ENCODE measurements at regions not wholly inside any gene's neighbourhood (a gene's known extent, or its start where the extent isn't known, plus 50 kb on each side); places are given as distances from the start of the nearest gene placed in this dataset.

DNA sequence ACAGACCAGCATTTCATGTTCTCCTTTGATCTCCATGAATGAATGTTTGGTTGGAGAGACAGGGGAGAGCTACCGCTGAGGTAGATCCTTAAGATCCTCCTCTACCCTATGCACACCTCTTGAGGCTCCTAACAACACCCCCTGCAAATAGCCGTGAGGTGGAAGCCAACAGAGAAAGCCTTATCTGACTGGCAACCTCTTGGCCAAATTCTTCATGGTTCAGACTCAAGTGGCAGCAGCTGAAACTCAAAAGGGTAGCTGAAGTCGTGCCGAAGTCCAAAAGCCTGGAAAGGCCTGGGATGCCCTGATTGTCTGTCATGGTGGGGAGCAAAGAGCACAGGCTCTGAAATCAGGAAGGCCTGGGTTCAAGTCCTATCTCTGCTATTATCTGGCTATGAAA is 184.9 kb downstream of the SEC61B start:
- no peaks in the 10 kb centered on the region for H3K36me3 Mint-ChIP-seq (ENCODE audit: insufficient read depth, unreplicated experiment)
- CTCF ChIA-PET: no interaction called here
- no TSS peak for BruUV-seq (replicated peaks)

GRCh38 chr9:99411068-99411467 is 189.0 kb downstream of the SEC61B start:
- intact Hi-C loops (cut with micrococcal nuclease; ENCODE audit: unreplicated experiment): no loop called here
- BruUV-seq (replicated peaks): no TSS peak
- H3K27ac Mint-ChIP-seq (ENCODE audit: unreplicated experiment): no peak overlapping the region
- H3K4me3 Mint-ChIP-seq (ENCODE audit: low read depth, unreplicated experiment): no peak overlapping the region
- H3K27me3 Mint-ChIP-seq (ENCODE audit: unreplicated experiment): peaks cover 6% of the 10 kb centered on the region
- TF ChIP-seq CTCF (IDR thresholded peaks at IDR 0.05; ENCODE audit: unreplicated experiment): no peak
- CTCF ChIA-PET: no interaction called here
- no peaks in the 10 kb centered on the region for H3K4me1 Mint-ChIP-seq (ENCODE audit: low read depth, unreplicated experiment)
- no peaks in the 10 kb centered on the region for H3K9me3 Mint-ChIP-seq (ENCODE audit: low read depth, unreplicated experiment)
- DNase-seq: no peak
- H3K36me3 Mint-ChIP-seq (ENCODE audit: insufficient read depth, unreplicated experiment): no peaks in the 10 kb centered on the region

More for the DNA sequence above, 184.9 kb downstream of the SEC61B start:
- Mint-ChIP-seq H3K27me3 (ENCODE audit: unreplicated experiment) (peaks cover 32% of the 10 kb centered on the region), H3K9me3 (ENCODE audit: low read depth, unreplicated experiment) (no peaks in the 10 kb centered on the region), H3K27ac (ENCODE audit: unreplicated experiment) (no peak overlapping the region), H3K4me1 (ENCODE audit: low read depth, unreplicated experiment) (no peaks in the 10 kb centered on the region), H3K4me3 (ENCODE audit: low read depth, unreplicated experiment) (no peak overlapping the region)
- intact Hi-C loops (cut with micrococcal nuclease; ENCODE audit: unreplicated experiment): no loop called here
- DNase-seq: no peak
- no peak for TF ChIP-seq CTCF (IDR thresholded peaks at IDR 0.05; ENCODE audit: unreplicated experiment)

DNA sequence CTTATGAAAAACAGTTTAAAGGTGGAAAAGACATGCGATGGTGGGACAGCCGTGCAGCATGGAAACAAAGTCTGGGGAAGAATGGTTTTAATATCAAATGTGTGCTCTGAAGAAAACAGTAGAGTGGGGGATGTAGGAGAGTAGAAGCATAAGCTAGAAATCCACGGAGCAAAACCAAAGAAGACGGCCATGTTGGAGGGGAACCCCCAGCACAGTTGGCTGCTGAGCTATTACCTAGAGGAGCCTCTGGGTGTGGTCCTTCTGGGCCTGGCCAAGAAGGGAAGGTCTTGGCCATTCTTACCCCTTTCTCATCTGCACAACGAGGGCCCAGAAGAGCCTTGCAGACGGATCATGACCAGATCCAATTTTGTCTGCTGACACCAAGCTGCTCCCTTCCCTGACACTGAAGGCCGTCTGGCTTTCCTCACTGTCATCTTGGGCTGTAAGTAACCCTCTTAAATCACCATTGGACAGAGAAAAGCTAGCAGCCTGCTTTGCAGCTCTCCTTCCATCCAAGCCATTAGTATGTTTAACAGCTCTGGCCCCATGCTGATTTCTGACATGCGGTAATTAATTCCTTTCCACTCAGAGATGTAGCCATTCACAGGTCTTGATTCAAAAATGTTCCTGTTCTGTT is 189.5 kb downstream of the SEC61B start:
- Mint-ChIP-seq H3K27me3 (ENCODE audit: unreplicated experiment) (peaks cover 1% of the 10 kb centered on the region), H3K4me1 (ENCODE audit: low read depth, unreplicated experiment) (no peaks in the 10 kb centered on the region), H3K27ac (ENCODE audit: unreplicated experiment) (no peak overlapping the region), H3K36me3 (ENCODE audit: insufficient read depth, unreplicated experiment) (no peaks in the 10 kb centered on the region), H3K9me3 (ENCODE audit: low read depth, unreplicated experiment) (no peaks in the 10 kb centered on the region), H3K4me3 (ENCODE audit: low read depth, unreplicated experiment) (no peak overlapping the region)
- CTCF ChIA-PET: no interaction called here
- DNase-seq: no peak
- intact Hi-C loops (cut with micrococcal nuclease; ENCODE audit: unreplicated experiment): no loop called here
- TF ChIP-seq CTCF (IDR thresholded peaks at IDR 0.05; ENCODE audit: unreplicated experiment): no peak
- BruUV-seq (replicated peaks): no TSS peak

- TF ChIP-seq CTCF (IDR thresholded peaks at IDR 0.05; ENCODE audit: unreplicated experiment): no peak
- Mint-ChIP-seq H3K36me3 (ENCODE audit: insufficient read depth, unreplicated experiment) (no peaks in the 10 kb centered on the region), H3K27ac (ENCODE audit: unreplicated experiment) (no peak overlapping the region), H3K4me3 (ENCODE audit: low read depth, unreplicated experiment) (no peak overlapping the region), H3K27me3 (ENCODE audit: unreplicated experiment) (no peaks in the 10 kb centered on the region), H3K4me1 (ENCODE audit: low read depth, unreplicated experiment) (no peaks in the 10 kb centered on the region), H3K9me3 (ENCODE audit: low read depth, unreplicated experiment) (no peaks in the 10 kb centered on the region)
- BruUV-seq (replicated peaks): no TSS peak
- CTCF ChIA-PET: interaction anchor here (0.5 kb wide), 1 partner anchor 12 kb away, joined by 3 read pairs; no protein-coding TSS in a partner anchor
- intact Hi-C loops (cut with micrococcal nuclease; ENCODE audit: unreplicated experiment): no loop called here
- DNase-seq: no peak
These were observed 190.5 kb downstream of the SEC61B start for GRCh38 chr9:99412606-99413005.
